NCI-H1930 (cell line): ENCODE measurements at regions not wholly inside any gene's neighbourhood (a gene's known extent, or its start where the extent isn't known, plus 50 kb on each side); places are given as distances from the start of the nearest gene placed in this dataset.

Experiments
- DNase-seq, 2 experiments: peaks; one replicate each; lab custom pipeline; 2025; lab: John Stamatoyannopoulos, UW

DNA sequence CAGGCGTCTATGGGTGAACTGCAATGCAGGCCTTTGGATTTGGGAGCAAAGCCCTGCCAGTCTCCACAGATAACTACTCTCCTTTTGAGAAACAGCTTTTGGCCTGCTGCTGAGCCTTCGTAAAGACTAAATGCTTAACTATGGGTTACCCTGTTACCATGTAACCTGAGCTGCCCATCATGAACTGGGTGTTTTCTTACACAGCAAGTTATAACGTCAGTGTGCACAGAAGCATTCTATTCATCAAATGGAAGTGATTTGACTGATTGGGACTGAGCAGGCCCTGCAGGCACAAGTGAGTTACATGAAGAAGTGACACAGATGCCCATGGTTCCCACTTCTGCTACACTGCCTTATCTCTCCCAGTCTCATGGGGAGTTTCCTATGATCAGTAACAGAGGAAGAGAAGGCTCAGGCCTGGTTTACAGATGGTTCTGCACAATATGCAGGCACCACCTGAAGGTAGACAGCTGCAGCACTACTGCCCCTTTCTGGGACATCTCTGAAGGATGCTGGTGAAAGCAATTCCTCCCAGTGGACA is 319.1 kb downstream of the CD83 start:
- no peak for DNase-seq

DNA sequence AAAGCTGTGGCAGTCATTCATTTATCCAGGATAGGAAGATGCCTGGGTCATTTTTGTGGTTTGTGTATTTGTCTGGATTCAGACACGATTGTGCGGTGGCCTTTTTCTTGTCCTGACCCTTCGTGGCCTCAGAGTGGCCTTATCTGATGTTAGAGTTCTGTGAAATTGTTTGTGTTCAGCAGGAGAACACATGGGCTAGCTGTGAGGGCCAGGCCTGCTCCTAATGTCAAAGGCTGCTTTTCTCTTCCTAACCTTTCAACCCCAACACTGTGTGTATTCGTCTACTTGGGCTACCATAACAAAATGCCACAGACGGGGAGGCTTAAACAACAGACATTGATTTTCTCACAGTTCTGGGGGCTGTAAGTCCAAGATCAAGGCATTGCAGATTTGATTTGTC is 321.8 kb downstream of the CD83 start:
- no peak for DNase-seq

DNA sequence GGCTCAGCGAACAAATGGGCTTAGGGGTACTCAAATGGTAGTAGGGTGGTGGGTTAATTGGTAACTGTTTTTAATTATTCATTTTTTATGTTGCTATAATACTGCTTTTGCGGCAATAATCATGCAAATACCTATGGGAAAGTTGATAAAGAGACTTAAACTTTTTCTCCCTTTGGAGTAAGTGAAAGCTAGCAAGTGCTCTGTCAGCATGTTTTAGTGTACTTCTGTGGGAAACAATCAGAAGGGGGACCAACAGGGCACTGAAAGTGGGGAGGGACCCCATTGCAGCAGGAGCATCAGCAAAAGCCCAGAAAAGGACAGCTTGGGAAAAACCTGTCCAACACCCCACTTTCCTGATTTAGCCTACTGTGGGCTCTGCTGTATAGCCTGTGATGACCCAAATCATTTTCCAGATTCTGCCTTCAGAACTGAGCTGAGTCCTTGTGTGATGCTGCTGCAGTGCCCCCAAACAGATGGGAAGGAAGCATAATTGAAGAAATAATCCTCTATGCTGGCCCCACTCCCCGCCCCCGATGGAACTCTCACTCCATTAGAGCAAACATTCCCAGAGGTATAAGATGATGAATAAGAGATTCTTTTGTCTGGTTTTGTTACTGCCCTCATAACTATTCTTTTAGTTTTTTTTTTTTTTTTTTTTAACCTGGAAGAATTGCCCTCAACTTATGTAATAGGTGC is 322.8 kb downstream of the CD83 start:
- DNase-seq = no peak

DNA sequence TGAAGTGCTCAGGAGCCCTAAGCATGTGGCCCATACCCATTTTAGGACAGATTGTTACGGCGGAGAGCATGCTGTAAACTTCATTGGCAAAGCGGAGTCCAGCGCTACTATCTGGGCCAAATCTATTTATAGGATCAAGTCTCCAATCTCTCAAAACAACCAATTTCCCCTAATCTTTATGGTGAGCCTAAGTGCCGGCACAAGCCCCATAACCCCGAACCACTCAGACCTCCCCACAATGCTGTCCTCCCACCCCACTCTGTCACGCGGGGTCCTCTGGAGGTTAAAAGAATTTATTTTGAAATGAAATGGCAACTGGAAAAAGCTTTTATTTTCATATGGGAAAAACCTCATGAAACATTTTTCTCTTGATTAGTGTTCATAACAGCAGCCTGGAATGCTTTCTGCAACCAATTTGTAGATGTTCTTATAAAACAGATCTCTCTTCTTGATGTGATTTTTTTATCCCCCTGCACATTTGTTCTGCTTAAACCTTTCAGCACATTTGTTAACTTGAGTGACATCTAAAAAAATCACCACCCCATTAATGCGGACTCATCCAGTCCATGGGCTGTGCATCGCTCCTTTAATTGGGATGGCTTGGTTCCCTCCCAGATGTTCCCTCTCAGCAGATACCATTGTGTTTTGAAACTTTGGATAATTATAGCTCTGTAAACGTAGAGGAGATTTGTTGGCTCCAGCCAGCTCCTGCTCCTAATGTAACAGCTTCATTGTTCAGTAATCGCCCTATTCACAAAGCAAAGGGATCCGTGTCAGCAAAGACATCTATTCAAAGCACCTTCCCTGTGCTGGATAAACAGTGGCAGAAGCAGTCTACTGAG is 323.6 kb downstream of the CD83 start:
- peak; percentile 60 to 76 for DNase-seq

DNA sequence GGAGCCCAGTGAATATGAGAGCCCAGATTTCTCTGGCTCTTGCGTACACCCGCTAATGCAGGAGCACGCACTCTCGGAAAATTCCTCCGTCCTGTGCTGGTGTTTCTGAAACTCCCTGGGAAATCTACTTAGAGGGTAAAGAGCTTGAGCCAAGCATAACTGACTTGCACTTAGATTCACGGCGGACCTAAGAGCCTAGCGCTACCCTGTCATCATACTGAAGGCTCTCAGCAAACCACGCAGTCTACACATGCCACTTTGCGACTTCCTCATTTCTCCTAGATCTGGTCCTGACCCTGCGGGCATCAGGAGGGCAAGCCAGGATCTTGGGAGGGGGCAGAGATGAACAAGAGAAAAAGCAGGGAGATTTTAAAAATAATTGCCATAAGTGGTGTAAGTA is 324.7 kb downstream of the CD83 start:
- no peak for DNase-seq

DNA sequence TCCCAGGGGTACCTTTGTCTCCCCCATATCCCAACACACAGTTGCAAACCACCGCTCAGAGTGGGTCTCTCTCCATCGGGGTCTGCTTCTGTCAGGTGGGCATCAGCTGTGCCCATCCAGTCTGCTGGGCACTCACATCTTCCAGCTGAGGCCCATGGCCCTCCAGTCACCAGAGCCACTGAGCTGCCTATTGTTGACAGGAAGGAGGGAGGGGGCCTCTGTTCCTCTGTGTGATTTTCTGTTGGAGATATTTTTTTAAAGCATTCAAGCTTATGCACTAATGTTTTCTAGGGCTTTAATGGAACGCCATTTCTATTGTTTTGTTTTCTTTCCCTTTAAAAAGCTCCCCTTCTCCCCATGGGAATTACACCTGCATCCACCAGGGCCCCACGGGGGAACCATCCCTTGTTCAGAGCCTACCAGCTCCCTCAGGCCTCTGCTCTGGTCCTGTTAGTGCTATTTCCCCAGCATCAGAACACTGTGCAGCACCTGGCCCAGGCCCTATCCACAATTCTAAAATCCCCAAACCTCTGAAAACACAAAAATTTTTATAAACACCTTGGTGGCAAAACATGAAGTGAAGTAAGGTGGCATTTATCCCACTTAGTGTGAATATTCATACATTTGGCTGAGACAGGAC is 326.2 kb downstream of the CD83 start:
- no peak for DNase-seq

DNA sequence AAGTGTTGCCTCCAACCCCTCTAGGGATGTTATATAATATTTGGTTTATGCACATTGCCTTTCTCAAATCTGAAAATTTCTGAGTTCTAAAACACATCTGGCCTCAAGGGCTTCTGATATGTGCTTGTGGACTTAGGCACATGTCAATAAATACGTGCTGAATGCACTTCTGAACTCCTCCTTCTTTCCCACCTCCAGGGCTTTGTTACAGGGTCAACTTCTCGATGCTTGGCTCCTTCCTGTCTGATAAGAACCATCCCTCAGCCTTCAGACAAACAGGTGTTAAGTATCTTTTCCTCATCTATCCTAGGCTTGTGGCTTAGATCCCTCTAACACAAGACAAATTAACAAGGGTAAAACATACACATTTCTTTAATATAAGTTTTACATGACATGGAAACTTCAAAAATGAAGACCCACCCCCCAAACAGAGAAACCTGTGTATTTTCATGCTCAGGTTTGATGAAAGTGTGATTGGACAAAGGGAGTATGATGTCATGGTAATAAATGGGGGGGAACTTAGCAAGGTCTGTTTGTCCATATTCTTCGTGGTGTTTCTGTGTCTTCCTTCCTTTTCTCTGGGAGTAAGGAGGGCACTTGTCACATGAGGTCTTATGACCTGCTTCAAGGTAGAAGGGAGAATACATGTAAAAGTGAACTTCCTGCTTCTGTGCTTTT is 326.9 kb downstream of the CD83 start:
- DNase-seq = no peak

DNA sequence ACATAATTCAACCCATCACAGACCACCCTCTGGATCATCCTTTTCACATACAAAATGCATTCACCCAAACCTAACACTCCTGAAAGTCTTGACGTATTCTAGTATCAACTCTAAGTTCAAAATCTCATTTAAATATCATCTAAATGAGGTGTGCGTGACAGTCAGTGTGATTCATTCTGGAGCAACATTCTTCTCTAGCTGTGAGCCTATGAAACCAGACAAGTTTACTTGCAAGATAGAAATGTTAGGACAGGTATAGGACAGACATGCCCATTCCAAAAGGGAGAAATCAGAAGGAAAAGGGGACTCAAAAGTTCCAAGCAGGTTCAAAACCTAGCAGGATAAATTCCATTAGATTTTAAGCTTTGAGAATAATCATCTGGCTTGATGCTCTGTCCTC is 329.7 kb downstream of the CD83 start:
- no peak for DNase-seq

DNA sequence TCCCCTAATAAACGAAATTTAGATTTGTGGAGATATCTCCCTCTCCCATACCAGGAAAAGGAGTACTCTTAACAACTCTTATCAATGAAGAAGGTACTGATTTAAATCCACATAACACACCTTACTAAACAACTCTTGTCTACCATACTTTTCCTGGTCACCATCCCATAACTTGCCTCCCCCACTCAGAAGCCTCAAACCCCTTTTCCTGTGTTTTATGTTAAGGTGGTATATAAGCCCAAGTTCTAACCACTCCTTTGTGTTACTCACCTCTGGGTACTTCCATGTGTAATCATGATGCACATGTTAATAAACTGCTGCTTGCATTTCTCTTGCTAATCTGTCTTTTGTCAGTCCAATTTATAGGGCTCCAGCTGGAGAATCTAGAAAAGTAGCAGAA is 330.7 kb downstream of the CD83 start:
- DNase-seq = no peak

DNA sequence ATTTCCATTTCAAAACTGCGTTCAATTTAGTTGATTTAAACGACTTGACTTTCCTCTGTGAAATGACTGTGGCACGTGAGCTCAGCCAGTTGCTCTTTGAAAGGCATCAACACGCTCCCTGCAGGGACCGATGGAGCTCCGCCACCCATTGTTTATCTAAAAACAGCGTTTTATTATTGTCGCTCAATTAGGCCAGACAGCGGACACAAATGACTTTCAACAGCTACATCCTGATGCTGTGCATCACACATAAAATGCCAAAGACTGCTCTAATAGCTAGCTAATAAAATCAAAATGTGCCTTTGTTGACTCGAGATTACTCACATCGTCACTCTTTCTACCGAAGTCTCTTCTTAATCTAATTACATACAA is 332.5 kb downstream of the CD83 start:
- DNase-seq = peak; percentile 63 to 79

DNA sequence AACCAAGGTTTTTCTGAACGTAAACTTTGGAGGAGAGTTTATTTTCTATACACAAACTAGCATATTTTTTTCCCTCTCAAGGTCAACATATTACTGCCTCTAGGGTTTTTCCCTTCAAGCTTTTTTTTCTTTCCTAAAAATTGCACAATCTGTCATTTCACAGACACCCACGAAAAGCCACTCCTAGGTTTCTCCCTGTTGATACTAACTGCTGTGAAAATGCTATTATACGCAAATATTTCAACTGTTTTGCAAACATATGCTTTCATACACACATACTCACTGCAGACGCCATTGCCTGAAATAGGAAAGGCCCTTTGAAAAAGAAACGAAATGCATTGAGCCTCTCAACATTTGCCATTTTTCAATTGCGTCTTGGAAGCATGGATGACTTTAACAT is 333.0 kb downstream of the CD83 start:
- DNase-seq = no peak

DNA sequence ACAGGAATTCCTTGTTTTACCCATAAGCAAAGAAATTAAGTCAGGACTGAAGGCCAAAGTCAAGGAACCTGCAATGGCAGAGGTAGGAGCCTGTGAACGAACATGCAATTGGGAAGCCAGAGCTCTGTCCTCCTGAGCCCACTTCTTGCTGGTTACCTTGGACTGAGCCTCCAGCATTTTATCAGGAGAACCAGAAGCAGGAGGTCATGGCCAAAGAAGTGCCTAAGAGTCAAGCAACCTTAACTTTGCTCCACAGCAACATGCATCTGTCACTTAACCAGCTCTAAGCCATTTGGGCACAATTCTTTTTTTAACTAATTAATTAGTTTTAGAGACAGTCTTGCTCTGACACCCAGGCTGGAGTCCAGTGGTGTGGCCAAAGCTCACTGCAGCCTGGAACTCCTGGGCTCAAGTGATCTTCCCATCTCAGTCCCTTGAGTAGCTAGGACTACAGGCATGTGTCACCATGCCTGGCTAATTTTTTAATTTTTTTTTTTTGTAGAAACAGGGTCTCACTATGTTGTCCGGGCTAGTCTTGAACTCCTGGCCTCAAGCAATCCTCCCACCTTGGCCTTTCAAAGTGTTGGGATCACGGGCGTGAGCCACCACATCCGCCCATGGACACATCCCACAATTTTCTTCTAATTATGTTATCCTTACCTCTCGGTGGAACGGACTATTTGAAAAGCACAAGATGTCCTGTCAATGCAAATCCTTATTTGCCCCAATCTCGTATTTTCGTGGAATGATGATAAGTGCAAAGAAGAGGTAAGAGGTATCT is 334.2 kb downstream of the CD83 start:
- no peak for DNase-seq

DNA sequence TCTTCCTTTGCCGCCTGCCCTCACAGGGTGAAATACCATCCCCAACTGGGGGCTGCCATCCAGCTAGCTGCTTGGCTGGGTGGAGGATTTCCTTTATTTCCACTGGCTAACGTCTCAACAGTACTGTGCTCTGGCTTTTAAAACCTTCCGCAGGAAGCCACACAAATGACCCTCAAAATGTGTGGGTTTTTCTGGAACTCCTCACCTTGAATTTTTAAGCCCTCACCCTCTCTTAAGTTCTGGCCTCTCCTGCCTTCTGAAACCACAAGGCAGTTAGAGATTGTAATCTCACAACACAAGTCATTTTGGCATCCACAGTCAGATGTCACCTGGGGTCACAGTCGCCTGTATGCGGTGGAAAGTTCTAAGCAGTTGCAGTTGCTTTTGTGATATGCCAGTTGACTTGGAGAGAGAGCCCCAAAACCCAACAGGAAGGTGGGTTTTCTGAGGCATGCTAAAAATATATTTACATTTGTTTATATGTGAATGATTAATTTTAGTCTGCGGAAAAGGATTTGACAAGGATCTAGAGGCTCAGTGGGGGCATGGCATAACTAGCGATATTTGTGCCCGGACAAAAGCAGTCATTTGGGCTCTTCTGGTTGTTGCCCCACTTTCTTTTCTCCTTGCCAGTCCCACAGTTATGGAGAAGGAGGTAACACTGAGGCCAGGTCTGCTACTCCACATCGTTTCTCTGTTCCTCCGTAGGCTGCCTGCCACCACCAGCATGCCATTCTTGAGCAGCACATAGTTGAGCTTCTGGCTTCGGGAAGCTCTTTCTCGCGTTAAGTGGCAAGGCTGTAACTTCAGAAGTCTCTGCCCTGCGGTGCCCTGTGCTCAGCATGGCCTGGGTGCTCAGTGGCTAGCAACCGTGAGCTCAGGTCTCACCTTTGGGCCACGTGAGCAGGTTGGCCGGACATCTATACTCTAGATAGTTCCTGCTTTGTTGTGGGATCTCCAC is 335.3 kb downstream of the CD83 start:
- DNase-seq = no peak

DNA sequence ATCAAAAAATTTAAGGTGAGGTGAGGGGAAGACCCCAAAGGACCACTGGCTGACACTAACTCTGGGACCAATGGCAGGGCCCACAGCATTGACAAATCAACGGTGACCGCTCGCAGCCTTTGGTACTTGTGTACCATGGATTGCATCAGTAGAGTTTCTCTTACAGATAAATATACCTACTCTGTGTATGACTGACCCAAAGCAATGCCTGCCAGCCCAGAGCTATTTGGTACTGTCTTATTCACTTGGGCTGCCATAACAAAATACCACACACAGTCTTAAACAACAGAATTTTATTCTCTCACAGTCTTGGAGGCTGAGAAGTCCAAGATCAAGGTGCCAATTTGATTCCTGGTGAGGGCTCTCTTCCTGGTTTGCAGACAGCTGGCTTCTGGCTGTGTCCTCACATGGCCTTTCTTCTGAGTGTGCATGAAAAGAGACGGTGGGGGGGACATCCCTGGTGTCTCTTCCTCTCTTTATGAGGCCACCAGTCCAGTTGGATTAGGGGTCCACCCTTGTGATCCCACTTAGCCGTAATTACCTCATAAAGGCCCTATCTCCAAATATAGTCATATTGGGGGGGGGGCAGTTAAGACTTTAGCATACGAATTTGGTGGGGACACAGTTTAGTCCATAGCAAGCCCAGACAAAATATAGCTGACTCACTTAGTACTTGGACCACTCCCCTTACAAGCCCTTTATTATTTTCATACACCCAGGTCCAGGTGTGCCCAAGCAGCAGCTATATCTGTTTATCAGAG is 336.3 kb downstream of the CD83 start:
- no peak for DNase-seq

DNA sequence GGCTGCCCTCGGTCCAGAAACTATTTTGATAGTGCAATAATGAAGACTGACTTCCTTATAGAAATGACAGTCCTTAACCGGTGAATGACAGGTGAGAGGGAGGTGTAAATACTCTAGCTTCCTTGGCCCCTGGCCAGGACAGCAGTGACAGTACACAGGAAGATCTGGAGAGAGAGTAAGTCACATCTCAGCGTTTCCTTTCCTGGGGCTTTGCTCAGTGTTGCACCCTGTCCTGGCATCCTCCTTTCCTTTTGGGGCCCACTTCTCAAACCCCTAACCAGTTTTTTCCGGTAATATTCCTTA is 336.9 kb downstream of the CD83 start:
- no peak for DNase-seq

DNA sequence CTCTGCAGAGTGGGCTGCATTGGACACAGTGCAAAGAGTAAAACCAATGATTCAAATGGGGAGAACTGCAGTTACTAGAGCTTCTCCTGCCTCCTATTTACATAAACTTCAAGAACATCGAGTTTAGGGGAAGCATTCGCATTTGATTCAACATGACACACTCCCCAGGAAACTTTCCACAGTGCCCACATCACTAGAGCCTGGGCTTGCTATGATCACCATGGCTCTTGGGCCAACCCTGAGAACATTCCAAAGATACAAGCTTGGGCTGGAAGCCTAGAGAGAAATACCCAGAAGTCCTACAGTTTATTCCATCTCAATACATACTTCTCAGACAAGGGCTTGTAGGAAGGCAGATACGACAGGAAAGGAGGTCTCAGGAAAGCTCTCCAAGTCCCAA is 337.9 kb downstream of the CD83 start:
- DNase-seq = no peak

DNA sequence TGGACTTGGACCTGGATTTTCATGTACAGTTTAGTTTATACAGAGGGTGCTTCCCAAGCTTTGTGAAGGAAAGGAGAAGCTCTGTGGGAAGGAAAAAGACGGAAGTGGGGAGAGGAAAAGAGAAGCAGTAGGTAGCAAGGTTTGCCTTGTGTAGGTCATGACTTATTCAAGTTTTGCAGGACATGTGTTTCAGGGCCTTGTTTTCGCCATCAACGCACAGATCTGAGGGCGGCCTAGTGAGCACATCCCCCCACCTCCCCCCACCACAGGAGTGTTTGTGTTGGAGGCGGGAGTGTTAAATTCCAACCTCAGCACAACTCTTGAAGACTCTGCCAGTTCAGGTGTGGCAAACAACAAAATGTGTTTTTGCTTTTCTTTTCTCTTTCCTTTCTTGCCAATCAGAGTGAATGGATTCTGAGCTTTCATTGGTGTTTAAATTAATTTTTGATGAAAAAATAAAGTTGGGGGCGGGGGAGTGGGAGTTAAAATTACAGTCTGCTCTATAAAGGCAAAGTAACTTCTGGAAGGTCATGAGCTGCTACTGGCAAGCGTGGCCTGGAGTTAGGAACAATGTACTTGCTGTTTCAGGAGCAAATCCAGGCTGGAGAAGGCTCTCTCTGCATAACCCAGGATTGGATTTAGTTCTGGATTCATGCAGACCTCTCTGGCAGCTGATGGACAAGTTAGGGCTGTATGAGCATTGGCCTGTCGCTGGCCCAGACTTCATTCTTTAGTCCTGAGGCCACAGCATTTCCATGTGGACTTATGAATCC is 338.5 kb downstream of the CD83 start:
- DNase-seq = no peak

DNA sequence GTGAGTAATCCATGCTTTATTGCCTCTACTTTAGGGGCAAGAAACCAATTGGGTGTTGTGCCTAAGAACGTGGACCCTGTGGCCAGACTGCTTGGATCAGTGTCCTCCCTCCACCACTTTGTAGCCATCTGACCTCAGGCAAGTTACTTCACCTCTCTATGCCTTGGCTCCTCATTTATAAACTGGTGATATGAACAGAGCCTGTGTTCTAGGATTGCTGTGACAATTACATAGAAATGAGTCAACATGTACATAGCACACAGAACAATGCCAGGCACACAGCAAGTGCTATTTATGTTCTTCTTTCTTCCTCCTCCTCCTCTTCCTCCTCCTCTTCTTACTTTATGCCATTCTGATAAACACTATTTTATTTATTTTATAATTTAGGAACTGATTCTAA is 339.4 kb downstream of the CD83 start:
- DNase-seq = no peak

DNA sequence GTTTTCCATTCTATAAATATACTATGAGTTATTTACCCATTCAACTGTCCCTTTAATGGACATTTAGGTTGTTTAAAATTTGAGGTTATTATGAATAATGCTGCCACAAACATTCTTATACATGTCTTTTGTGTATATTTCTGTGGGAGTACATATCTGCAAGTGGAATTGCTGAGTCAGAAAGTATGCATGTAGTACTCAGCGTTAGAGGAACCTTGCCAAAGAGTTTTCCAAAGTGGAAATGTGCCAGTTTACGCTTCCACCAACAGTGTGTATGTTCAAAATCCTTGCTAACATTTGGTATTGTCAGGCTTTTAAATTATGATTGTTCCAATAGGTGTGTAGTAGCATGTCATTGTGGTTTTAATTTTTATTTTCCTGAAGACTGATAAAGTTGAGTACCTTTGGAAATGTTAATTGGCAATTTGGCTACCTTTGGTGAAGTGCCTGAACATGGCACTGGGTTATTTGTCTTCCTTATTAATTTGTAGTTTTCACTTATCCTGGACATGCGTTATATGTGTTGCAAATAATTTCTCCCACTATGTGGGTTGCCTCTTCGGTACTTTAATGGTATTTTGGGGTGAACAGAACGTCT is 341.2 kb downstream of the CD83 start:
- DNase-seq = no peak
